Endodermal cell (in vitro differentiated cells): ENCODE measurements at regions not wholly inside any gene's neighbourhood (a gene's known extent, or its start where the extent isn't known, plus 50 kb on each side); places are given as distances from the start of the nearest gene placed in this dataset.

Source experiments
- DNase-seq: peaks from one replicate; pipeline ENCODE4 v3.0.0-alpha.2; 2017
- H3K27ac ChIP-seq: 2 replicates; pipeline ENCODE4 v1.5.1; 2013; ENCODE audit warnings: mild to moderate bottlenecking, low read depth, low read length, moderate library complexity
- H3K27me3 ChIP-seq: 2 replicates; pipeline ENCODE4 v1.6.1; 2013; ENCODE audit warnings: mild to moderate bottlenecking, low read length, moderate library complexity; ENCODE audit not compliant: insufficient read depth, control insufficient read depth, poor library complexity, severe bottlenecking
- H3K36me3 ChIP-seq: 2 replicates; pipeline ENCODE4 v1.7.0; 2013; ENCODE audit warnings: mild to moderate bottlenecking, low read length, moderate library complexity; ENCODE audit not compliant: control insufficient read depth, insufficient read depth
- H3K4me1 ChIP-seq: one replicate; pipeline ENCODE4 v1.7.0; 2013; ENCODE audit warnings: low read length; ENCODE audit not compliant: control insufficient read depth, insufficient read depth
- H3K4me3 ChIP-seq: 2 replicates; pipeline ENCODE4 v1.5.1; 2013; ENCODE audit warnings: mild to moderate bottlenecking, low read length, moderate library complexity
- H3K9ac ChIP-seq: 2 replicates; pipeline ENCODE4 v1.6.1; 2013; ENCODE audit warnings: mild to moderate bottlenecking, low read length, moderate library complexity; ENCODE audit not compliant: poor library complexity, severe bottlenecking; ENCODE audit errors: extremely low read depth
- H3K9me3 ChIP-seq: 2 replicates; pipeline ENCODE4 v1.6.1; 2013; ENCODE audit warnings: mild to moderate bottlenecking, low read length, moderate library complexity; ENCODE audit not compliant: control insufficient read depth
- H3K27ac Mint-ChIP-seq: 2 replicates; pipeline ENCODE4 v1.8.0; 2020; ENCODE audit warnings: mixed read lengths
- H3K27me3 Mint-ChIP-seq: 2 replicates; pipeline ENCODE4 v1.8.0; 2021; ENCODE audit warnings: mild to moderate bottlenecking, mixed read lengths; ENCODE audit not compliant: insufficient read depth
- H3K36me3 Mint-ChIP-seq: 2 replicates; pipeline ENCODE4 v1.8.0; 2020; ENCODE audit warnings: low read depth, mixed read lengths
- H3K4me1 Mint-ChIP-seq: 2 replicates; pipeline ENCODE4 v1.8.0; 2020; ENCODE audit warnings: mixed read lengths
- H3K4me3 Mint-ChIP-seq: 2 replicates; pipeline ENCODE4 v1.8.0; 2020; ENCODE audit warnings: mild to moderate bottlenecking, moderate library complexity, mixed read lengths
- H3K9me3 Mint-ChIP-seq: 2 replicates; pipeline ENCODE4 v1.8.0; 2020; ENCODE audit warnings: mild to moderate bottlenecking, mixed read lengths
- CTCF ChIP-seq: fragments of 200-600 bp; sonication (generic); conservative IDR thresholded peaks from 2 replicates; pipeline ENCODE4 v1.5.0; 2021; ENCODE audit warnings: antibody characterized with exemption, mild to moderate bottlenecking
- WGBS, 2 experiments: methylation state at CpG; one replicate each; pipeline versions ENCODE4 v1.1.5 to v1.1.7; 2013; ENCODE audit warnings: missing lambda C conversion rate in 2 of 2, mixed read lengths in 1 of 2; ENCODE audit not compliant: insufficient coverage in 1 of 2, insufficient read length in 1 of 2; 5-methylcytosine and 5-hydroxymethylcytosine counted together

- TF ChIP-seq CTCF: no peak
- no peak overlapping the region for H3K9ac ChIP-seq
- H3K9me3 Mint-ChIP-seq: peaks cover 4% of the 10 kb centered on the region
- H3K27ac ChIP-seq: no peak overlapping the region
- H3K4me3 ChIP-seq: no peak overlapping the region
- WGBS, 2 experiments: 93 to 97% methylated on average over 4 to 7 of the region's 7 CpGs
- H3K36me3 Mint-ChIP-seq: no peaks in the 10 kb centered on the region
- no peak overlapping the region for H3K27ac Mint-ChIP-seq
- H3K9me3 ChIP-seq: peaks cover 8% of the 10 kb centered on the region
- no peaks in the 10 kb centered on the region for H3K27me3 Mint-ChIP-seq
- H3K4me3 Mint-ChIP-seq: no peak overlapping the region
- no peaks in the 10 kb centered on the region for H3K4me1 Mint-ChIP-seq
- H3K36me3 ChIP-seq: no peaks in the 10 kb centered on the region
- no peak for DNase-seq
- H3K27me3 ChIP-seq: no peaks in the 10 kb centered on the region
- H3K4me1 ChIP-seq: no peaks in the 10 kb centered on the region
Observed at GRCh38 chr2:128724972-128725371, 406.3 kb upstream of the HS6ST1 start.

GRCh38 chr2:128726236-128726635 is 407.6 kb upstream of the HS6ST1 start:
- Histone ChIP-seq H3K9ac (no peak overlapping the region), H3K27me3 (no peaks in the 10 kb centered on the region), H3K4me3 (no peak overlapping the region), H3K9me3 (peaks cover 8% of the 10 kb centered on the region), H3K27ac (no peak overlapping the region), H3K4me1 (no peaks in the 10 kb centered on the region), H3K36me3 (no peaks in the 10 kb centered on the region)
- Mint-ChIP-seq H3K36me3 (no peaks in the 10 kb centered on the region), H3K27ac (no peak overlapping the region), H3K4me3 (no peak overlapping the region), H3K27me3 (peaks cover 4% of the 10 kb centered on the region), H3K4me1 (no peaks in the 10 kb centered on the region), H3K9me3 (peaks cover 5% of the 10 kb centered on the region)
- no peak for DNase-seq
- WGBS, 2 experiments: 88 to 94% methylated on average over 1 to 2 of the region's 2 CpGs
- TF ChIP-seq CTCF: no peak

- no peak overlapping the region for H3K27ac ChIP-seq
- Mint-ChIP-seq H3K27ac (no peak overlapping the region), H3K4me1 (no peaks in the 10 kb centered on the region), H3K27me3 (peaks cover 6% of the 10 kb centered on the region), H3K36me3 (no peaks in the 10 kb centered on the region), H3K9me3 (peaks cover 5% of the 10 kb centered on the region), H3K4me3 (no peak overlapping the region)
- H3K4me1 ChIP-seq: no peaks in the 10 kb centered on the region
- H3K27me3 ChIP-seq: no peaks in the 10 kb centered on the region
- no peak overlapping the region for H3K9ac ChIP-seq
- no peak for TF ChIP-seq CTCF
- no peak overlapping the region for H3K4me3 ChIP-seq
- WGBS, 2 experiments: 90% methylated on average over 4 of the region's 4 CpGs
- no peaks in the 10 kb centered on the region for H3K36me3 ChIP-seq
- no peak for DNase-seq
- H3K9me3 ChIP-seq: peaks cover 8% of the 10 kb centered on the region
Observed at GRCh38 chr2:128726911-128727310, 408.2 kb upstream of the HS6ST1 start.
